A673 (cell line): ENCODE measurements at regions not wholly inside any gene's neighbourhood (a gene's known extent, or its start where the extent isn't known, plus 50 kb on each side); places are given as distances from the start of the nearest gene placed in this dataset.
A peak's percentile ranks its signal among the peaks of the same experiment; 100 is the strongest.

ENCODE experiments used
- BruUV-seq: library from RNA; stranded (reverse); fragments of 400-500 nt; replicated peaks from 2 replicates; lab custom pipeline; 2021; lab: Mats Ljungman, UMichigan
- CTCF ChIA-PET: fragments of 300-600 bp; sonication (Branson Sonifier 250); formaldehyde crosslinking; loops from one replicate; lab custom pipeline; 2022; ENCODE audit warnings: antibody characterized with exemption; lab: Charles Lee
- POLR2A ChIA-PET: fragments of 300-600 bp; sonication (Branson Sonifier 250); formaldehyde crosslinking; loops from one replicate; lab custom pipeline; 2022; ENCODE audit warnings: antibody characterized with exemption; ENCODE audit not compliant: low non-redundant PET; lab: Charles Lee
- DNase-seq: peaks from one replicate; pipeline ENCODE4 v3.0.0-alpha.2; 2015; ENCODE audit warnings: low spot score
- H3K27ac ChIP-seq: fragments of 200-600 bp; sonication (generic); 2 replicates; pipeline ENCODE4 v1.5.1; 2016; ENCODE audit warnings: mixed run types, low read depth, mild to moderate bottlenecking, mixed read lengths, antibody characterized with exemption, low read length; ENCODE audit not compliant: poor library complexity, severe bottlenecking
- H3K27me3 ChIP-seq: fragments of 200-600 bp; sonication (generic); replicated peaks from 2 replicates; pipeline ENCODE4 v1.6.1; 2017; ENCODE audit warnings: mixed run types, low read depth, mild to moderate bottlenecking, mixed read lengths, antibody characterized with exemption, low read length; ENCODE audit not compliant: insufficient read depth, poor library complexity
- H3K36me3 ChIP-seq: fragments of 200-600 bp; sonication (generic); 2 replicates; pipeline ENCODE4 v1.6.1; 2016; ENCODE audit warnings: mixed run types, mild to moderate bottlenecking, mixed read lengths, antibody characterized with exemption, low read length; ENCODE audit not compliant: insufficient read depth, poor library complexity, severe bottlenecking
- H3K4me1 ChIP-seq: fragments of 200-600 bp; sonication (generic); 2 replicates; pipeline ENCODE4 v1.6.1; 2017; ENCODE audit warnings: mixed run types, mild to moderate bottlenecking, mixed read lengths, antibody characterized with exemption, low read length; ENCODE audit not compliant: insufficient read depth, poor library complexity, severe bottlenecking
- H3K4me3 ChIP-seq: fragments of 200-600 bp; sonication (generic); 2 replicates; pipeline ENCODE4 v1.5.1; 2016; ENCODE audit warnings: low read depth, mixed run types, mild to moderate bottlenecking, mixed read lengths, low read length; ENCODE audit not compliant: poor library complexity, severe bottlenecking
- H3K9me3 ChIP-seq: fragments of 200-600 bp; sonication (generic); 2 replicates; pipeline ENCODE4 v1.6.1; 2016; ENCODE audit warnings: mixed run types, low read depth, mild to moderate bottlenecking, mixed read lengths, antibody characterized with exemption, low read length; ENCODE audit not compliant: poor library complexity, severe bottlenecking
- CTCF ChIP-seq: fragments of 300-800, 200-600 bp; sonication (generic); conservative IDR thresholded peaks from 2 replicates; pipeline ENCODE4 v1.5.1; 2017; ENCODE audit warnings: low read depth, mild to moderate bottlenecking, antibody characterized with exemption, low read length, moderate library complexity, mixed read lengths
- EZH2 ChIP-seq: fragments of 200-600 bp; sonication (generic); IDR thresholded peaks from 2 replicates; pipeline ENCODE4 v1.6.1; 2017; ENCODE audit warnings: borderline replicate concordance, low read depth, mild to moderate bottlenecking, mixed read lengths, antibody characterized with exemption, low read length; ENCODE audit not compliant: poor library complexity, severe bottlenecking
- intact Hi-C: fragments of 100-400 bp; cut with micrococcal nuclease; formaldehyde crosslinking; loops from one replicate; pipeline ENCODE4 v1.10.0; 2022; ENCODE audit not compliant: unreplicated experiment

DNA sequence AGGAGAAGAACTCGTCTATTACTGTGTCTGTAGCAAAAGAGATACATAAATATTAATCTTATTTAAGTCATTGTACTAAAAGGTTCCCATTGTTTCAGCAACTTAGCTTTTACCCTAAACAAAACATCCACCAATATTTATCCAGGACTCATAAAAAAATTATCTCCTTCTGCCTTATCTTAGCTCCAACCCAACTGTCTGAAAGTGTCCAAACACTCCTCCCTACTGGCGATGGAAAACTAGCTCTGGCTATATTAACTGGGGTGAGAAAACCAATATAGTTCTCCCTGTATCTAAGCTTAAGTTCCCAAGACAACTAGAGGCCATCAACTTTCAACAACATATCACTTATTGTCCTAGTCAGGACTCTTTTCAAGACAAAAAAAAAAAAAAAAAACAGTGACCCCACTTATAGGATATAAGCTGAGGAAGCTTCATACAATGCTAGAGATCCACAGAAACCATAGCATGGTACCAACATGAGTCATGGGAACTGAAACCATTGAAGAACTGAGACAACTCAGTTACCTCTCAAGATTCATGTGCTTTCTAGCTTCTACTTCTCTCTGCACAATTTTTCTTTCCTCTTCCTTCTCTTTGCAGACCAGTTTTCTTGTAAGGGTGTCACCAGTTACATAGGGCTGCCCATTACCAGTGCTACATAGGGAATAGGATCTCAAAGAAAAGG lies 150.7 kb upstream of the RASA1 start:
- intact Hi-C loops, result no loop called here
- no peak for DNase-seq
- Histone ChIP-seq H3K4me3 (no peak overlapping the region), H3K36me3 (no peaks in the 10 kb centered on the region), H3K9me3 (no peaks in the 10 kb centered on the region), H3K27me3 (no peaks in the 10 kb centered on the region), H3K27ac (no peak overlapping the region), H3K4me1 (peaks cover 19% of the 10 kb centered on the region)
- BruUV-seq, result no TSS peak
- ChIA-PET POLR2A (interaction anchor here (0.6 kb wide), 1 partner anchor 9 kb away, joined by 3 read pairs; no protein-coding TSS in a partner anchor), CTCF (no interaction called here)
- no peak for TF ChIP-seq EZH2
- no peak for TF ChIP-seq CTCF

- ChIA-PET CTCF (no interaction called here), POLR2A (no interaction called here)
- Histone ChIP-seq H3K36me3 (no peaks in the 10 kb centered on the region), H3K4me3 (no peak overlapping the region), H3K4me1 (peaks cover 32% of the 10 kb centered on the region), H3K9me3 (no peaks in the 10 kb centered on the region), H3K27me3 (no peaks in the 10 kb centered on the region), H3K27ac (no peak overlapping the region)
- TF ChIP-seq EZH2 (no peak), CTCF (no peak)
- DNase-seq, result no peak
- BruUV-seq, result no TSS peak
- intact Hi-C loops, result no loop called here
Observed at GRCh38 chr5:87119588-87119987, 148.1 kb upstream of the RASA1 start.

DNA sequence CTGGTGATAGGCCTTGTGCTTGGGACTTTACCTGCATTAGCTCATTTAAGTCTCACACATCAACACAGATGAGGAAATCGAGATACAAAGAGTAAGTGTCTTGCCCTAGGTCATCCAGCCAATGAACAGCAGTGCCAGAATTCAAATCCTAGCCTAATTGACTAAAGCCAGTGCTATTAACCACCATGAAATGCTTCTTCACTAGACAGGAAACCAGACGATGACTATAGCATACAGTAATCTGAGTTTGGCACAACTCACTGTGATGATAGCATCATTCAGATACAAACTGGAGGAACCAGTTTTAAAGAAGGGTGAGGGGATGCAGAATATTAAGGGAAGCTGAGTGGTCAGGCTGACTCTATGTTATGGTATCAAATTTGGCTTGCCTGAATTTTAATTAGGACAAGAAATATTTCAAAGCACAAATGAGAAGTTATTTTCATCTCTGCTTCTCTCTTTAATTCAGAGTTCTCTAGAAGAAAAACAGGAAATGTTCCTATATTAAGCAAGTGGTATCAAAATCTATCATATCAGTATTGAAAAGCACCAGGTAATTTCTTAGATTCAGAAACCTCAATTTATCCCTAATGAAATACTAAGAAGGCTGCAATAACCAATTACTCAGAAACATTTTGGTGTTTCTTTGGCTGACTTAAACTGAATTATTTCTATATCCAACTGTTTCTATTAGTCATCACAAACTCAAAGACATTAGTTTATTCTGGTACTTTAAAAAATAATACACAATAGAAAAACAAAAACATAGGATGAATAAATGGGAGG lies 147.0 kb upstream of the RASA1 start:
- DNase-seq, result peak; percentile 90
- H3K27ac ChIP-seq, result peak overlapping the region; percentile 84
- CTCF ChIA-PET, result interaction anchor here (0.7 kb wide), 1 partner anchor 9 kb away, joined by 15 read pairs; no protein-coding TSS in a partner anchor
- TSS peak; percentile 70 for BruUV-seq
- peaks cover 36% of the 10 kb centered on the region for H3K4me1 ChIP-seq
- POLR2A ChIA-PET, result no interaction called here
- no peaks in the 10 kb centered on the region for H3K9me3 ChIP-seq
- no peaks in the 10 kb centered on the region for H3K27me3 ChIP-seq
- intact Hi-C loops, result no loop called here
- H3K4me3 ChIP-seq, result no peak overlapping the region
- TF ChIP-seq EZH2 (no peak), CTCF (no peak)
- H3K36me3 ChIP-seq, result no peaks in the 10 kb centered on the region
